ENCODE measurements at regions not wholly inside any gene's neighbourhood (a gene's known extent, or its start where the extent isn't known, plus 50 kb on each side); places are given as distances from the start of the nearest gene placed in this dataset.

DNA sequence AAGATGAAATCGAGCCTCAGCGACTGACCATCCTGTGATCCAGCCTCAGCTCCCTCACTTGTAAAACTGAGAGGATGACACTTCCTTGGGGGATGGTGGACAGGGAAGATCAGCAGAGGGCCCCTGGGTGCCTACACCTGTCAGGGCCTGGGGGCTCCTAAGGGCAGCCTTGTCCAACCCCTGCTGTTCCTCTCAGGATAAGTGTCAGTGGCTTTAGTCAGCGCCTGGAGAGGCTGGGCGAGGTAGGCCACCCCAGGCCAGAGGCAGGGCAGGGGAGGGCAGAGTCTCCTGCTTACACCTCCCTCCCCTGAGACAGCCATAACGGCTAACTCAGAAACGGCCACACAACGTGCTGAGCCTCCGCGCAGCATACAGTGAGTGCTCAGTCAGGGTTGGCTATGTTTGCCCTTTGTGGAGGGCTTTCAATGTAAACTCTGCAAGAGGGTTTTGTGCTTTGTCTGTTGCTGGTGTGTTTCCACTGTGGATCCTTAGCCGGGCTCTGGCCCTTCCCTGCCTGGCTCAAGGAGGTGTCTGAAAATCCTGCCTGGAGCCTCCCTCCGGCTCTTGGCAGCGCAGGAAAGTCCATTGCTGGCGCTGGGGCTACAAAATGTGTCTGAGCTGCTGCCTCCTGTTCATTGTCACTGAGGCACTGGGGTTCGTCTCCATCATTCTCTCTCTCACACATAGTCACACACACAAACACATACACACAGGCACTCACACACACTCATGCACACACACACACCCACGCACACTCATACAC is 588.4 kb downstream of the PTPRU start:
- Histone ChIP-seq H4K20me1 (ENCODE audit: control insufficient read depth, extremely low read depth, insufficient read depth, low read length) (no peaks in the 10 kb centered on the region), H3K4me2 (ENCODE audit: control insufficient read depth, extremely low read depth, insufficient read depth, low read depth, low read length) (no peak overlapping the region), H3K36me3 (ENCODE audit: control insufficient read depth in 2 of 2, extremely low read depth in 1 of 2, insufficient read depth in 2 of 2, low read length in 2 of 2) (no peaks in the 10 kb centered on the region), H3K79me2 (ENCODE audit: control insufficient read depth, insufficient read depth, low read length) (no peaks in the 10 kb centered on the region), H3K4me3 (ENCODE audit: control insufficient read depth in 2 of 3, extremely low read depth in 1 of 3, insufficient read depth in 2 of 3, low read depth in 1 of 3, low read length in 3 of 3) (no peak overlapping the region), H3K9ac (ENCODE audit: control insufficient read depth, extremely low read depth, insufficient read depth, low read length) (no peak overlapping the region), H3K27me3 (ENCODE audit: control insufficient read depth, extremely low read depth, insufficient read depth, low read length) (no peaks in the 10 kb centered on the region), H3K9me1 (ENCODE audit: control insufficient read depth, extremely low read depth, insufficient read depth, low read length) (no peaks in the 10 kb centered on the region), H3K4me1 (ENCODE audit: control insufficient read depth, extremely low read depth, insufficient read depth, low read length) (no peaks in the 10 kb centered on the region), H3K9me3 (ENCODE audit: control insufficient read depth, low read depth, low read length) (peaks cover 2% of the 10 kb centered on the region), H2AFZ (ENCODE audit: control insufficient read depth, low read length) (no peak overlapping the region), H3K27ac (ENCODE audit: control insufficient read depth, insufficient read depth, low read length) (no peak overlapping the region)
- FAIRE-seq (no peak), DNase-seq (ENCODE audit: low read depth, low spot score) (no peak)
- dilution Hi-C loops (cut with MboI; ENCODE audit: extremely low pct_ligation_motif_present, low sequenced_read_pairs) = no loop called here
- TF ChIP-seq, protein P1, sequence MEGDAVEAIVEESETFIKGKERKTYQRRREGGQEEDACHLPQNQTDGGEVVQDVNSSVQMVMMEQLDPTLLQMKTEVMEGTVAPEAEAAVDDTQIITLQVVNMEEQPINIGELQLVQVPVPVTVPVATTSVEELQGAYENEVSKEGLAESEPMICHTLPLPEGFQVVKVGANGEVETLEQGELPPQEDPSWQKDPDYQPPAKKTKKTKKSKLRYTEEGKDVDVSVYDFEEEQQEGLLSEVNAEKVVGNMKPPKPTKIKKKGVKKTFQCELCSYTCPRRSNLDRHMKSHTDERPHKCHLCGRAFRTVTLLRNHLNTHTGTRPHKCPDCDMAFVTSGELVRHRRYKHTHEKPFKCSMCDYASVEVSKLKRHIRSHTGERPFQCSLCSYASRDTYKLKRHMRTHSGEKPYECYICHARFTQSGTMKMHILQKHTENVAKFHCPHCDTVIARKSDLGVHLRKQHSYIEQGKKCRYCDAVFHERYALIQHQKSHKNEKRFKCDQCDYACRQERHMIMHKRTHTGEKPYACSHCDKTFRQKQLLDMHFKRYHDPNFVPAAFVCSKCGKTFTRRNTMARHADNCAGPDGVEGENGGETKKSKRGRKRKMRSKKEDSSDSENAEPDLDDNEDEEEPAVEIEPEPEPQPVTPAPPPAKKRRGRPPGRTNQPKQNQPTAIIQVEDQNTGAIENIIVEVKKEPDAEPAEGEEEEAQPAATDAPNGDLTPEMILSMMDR (optimal IDR thresholded peaks at IDR 0.05 in 1 of 3, IDR thresholded peaks at IDR 0.05 in 1 of 3, conservative IDR thresholded peaks at IDR 0.05 in 1 of 3; ENCODE audit: extremely low read depth in 1 of 3, insufficient read depth in 2 of 3, low read length in 3 of 3) = no peak
- no peak for TF ChIP-seq EZH2 (IDR thresholded peaks at IDR 0.05; ENCODE audit: low read length)

DNA sequence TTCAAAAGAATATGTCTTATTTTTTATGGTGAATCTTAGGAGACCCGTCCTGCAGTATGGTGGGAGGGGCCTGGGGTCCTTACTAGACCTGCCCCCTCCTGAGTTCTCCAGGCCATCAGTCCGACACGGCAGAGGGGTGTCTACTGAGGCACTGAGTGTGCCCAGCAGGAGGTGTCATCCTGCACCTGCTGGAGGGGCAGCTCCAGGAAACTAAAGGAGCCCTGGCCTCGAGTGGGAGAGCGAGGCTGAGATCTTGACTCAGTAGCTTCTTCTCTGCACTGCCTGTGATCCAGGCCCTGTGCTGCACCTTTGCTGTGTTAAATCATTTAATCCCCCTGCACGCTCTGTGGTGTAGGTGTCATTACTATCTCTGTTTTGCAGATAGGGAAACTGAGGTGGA is 587.7 kb downstream of the PTPRU start:
- H3K4me3 ChIP-seq (ENCODE audit: control insufficient read depth in 2 of 3, extremely low read depth in 1 of 3, insufficient read depth in 2 of 3, low read depth in 1 of 3, low read length in 3 of 3) = no peak overlapping the region
- H3K27me3 ChIP-seq (ENCODE audit: control insufficient read depth, extremely low read depth, insufficient read depth, low read length) = no peaks in the 10 kb centered on the region
- H3K79me2 ChIP-seq (ENCODE audit: control insufficient read depth, insufficient read depth, low read length) = no peaks in the 10 kb centered on the region
- FAIRE-seq (no peak), DNase-seq (ENCODE audit: low read depth, low spot score) (no peak)
- no peak overlapping the region for H3K9ac ChIP-seq (ENCODE audit: control insufficient read depth, extremely low read depth, insufficient read depth, low read length)
- peaks cover 2% of the 10 kb centered on the region for H3K9me3 ChIP-seq (ENCODE audit: control insufficient read depth, low read depth, low read length)
- dilution Hi-C loops (cut with MboI; ENCODE audit: extremely low pct_ligation_motif_present, low sequenced_read_pairs) = no loop called here
- H3K9me1 ChIP-seq (ENCODE audit: control insufficient read depth, extremely low read depth, insufficient read depth, low read length) = no peaks in the 10 kb centered on the region
- no peak overlapping the region for H3K4me2 ChIP-seq (ENCODE audit: control insufficient read depth, extremely low read depth, insufficient read depth, low read depth, low read length)
- TF ChIP-seq EZH2 (IDR thresholded peaks at IDR 0.05; ENCODE audit: low read length) = no peak
- TF ChIP-seq, protein P1 (optimal IDR thresholded peaks at IDR 0.05 in 1 of 3, IDR thresholded peaks at IDR 0.05 in 1 of 3, conservative IDR thresholded peaks at IDR 0.05 in 1 of 3; ENCODE audit: extremely low read depth in 1 of 3, insufficient read depth in 2 of 3, low read length in 3 of 3) = no peak
- H3K4me1 ChIP-seq (ENCODE audit: control insufficient read depth, extremely low read depth, insufficient read depth, low read length) = no peaks in the 10 kb centered on the region
- no peak overlapping the region for H3K27ac ChIP-seq (ENCODE audit: control insufficient read depth, insufficient read depth, low read length)
- no peaks in the 10 kb centered on the region for H3K36me3 ChIP-seq (ENCODE audit: control insufficient read depth in 2 of 2, extremely low read depth in 1 of 2, insufficient read depth in 2 of 2, low read length in 2 of 2)
- no peak overlapping the region for H2AFZ ChIP-seq (ENCODE audit: control insufficient read depth, low read length)
- no peaks in the 10 kb centered on the region for H4K20me1 ChIP-seq (ENCODE audit: control insufficient read depth, extremely low read depth, insufficient read depth, low read length)

Data from keratinocyte (primary cell).